ENCODE measurements at regions not wholly inside any gene's neighbourhood (a gene's known extent, or its start where the extent isn't known, plus 50 kb on each side); places are given as distances from the start of the nearest gene placed in this dataset.
A peak's percentile ranks its signal among the peaks of the same experiment; 100 is the strongest.

DNA sequence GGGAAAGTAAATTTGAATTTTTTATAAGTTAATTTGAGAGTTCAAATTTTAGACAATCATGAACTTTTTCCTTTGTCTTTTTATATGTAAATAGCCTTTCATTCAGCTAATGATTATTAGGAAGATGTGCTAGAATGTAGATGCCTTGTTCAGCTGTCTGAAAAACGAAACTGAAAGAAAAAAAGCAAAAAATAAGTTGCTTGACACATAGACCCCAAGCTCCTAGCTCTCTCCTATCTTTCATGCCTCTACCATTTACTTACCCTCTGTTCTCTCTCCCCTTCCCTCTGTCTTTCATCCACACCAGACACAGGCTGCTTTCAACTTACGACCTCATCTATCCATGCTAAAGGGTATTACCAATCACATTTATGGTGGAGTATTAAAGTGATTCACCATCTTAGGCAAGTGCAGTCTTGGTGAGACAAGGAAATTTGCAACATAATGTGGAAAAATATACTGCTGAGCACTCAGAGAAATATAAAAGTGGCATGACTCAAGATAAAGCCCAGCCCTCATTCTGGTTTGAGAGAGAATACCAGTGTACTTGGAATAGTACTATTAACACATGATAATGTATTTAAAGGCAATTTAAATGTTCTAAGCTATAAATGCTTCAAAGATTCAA, 425.6 kb downstream of the SUCLG1 start:
- TF ChIP-seq ZBTB7A (IDR thresholded peaks at IDR 0.05; ENCODE audit: low read depth) (no peak), TCF12 (IDR thresholded peaks at IDR 0.05; ENCODE audit: low read depth) (no peak), CEBPB (IDR thresholded peaks at IDR 0.05) (no peak), YY1 (IDR thresholded peaks at IDR 0.05; ENCODE audit: low read depth) (no peak), REST (IDR thresholded peaks at IDR 0.05; ENCODE audit: low read depth) (no peak), EGR1 (IDR thresholded peaks at IDR 0.05) (no peak), TAF1 (IDR thresholded peaks at IDR 0.05; ENCODE audit: low read depth) (no peak), CREB1 (IDR thresholded peaks at IDR 0.05; ENCODE audit: low read depth) (no peak), TEAD4 (IDR thresholded peaks at IDR 0.05) (no peak), FOXM1 (IDR thresholded peaks at IDR 0.05; ENCODE audit: borderline replicate concordance, low read depth) (no peak), EP300 (IDR thresholded peaks at IDR 0.05; ENCODE audit: borderline replicate concordance) (no peak), RAD21 (IDR thresholded peaks at IDR 0.05; ENCODE audit: low read depth) (no peak), NFIC (IDR thresholded peaks at IDR 0.05) (no peak), MAX (IDR thresholded peaks at IDR 0.05) (no peak)
- TF ChIP-seq, protein P1, sequence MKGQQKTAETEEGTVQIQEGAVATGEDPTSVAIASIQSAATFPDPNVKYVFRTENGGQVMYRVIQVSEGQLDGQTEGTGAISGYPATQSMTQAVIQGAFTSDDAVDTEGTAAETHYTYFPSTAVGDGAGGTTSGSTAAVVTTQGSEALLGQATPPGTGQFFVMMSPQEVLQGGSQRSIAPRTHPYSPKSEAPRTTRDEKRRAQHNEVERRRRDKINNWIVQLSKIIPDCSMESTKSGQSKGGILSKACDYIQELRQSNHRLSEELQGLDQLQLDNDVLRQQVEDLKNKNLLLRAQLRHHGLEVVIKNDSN (IDR thresholded peaks at IDR 0.05), result no peak

DNA sequence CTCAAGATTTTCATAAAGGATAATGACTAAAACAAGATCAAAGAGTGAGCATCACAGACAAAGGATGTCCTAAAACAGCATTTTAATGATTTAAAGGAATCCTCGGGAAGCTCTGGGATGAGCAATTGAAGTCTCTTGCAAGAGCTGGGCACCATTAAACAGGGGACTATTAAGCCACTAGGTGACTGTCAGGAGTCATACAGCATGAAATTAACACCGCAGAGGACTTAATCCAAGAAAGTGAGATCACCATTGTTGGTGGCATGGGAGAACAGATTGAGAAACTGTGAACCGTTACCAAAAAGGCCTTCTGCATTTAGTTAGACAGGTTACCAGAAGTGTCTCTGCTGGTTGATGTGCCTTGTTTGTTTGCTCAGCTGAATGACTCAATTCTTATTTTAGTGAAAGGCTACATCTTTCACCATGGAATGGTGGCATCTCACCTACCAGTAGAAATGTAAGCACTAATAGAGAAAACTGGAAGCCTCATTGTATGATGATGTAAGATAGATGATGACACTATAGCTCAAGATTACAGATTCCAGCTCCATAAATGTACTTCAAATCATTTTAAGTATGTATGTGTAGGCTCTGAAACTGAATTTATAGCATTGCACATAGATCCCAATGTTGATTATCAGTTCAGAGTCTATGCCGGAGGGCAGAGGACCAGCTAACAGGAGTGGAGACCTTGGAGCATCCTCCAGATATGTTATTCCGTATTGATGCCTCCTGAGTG, 427.6 kb downstream of the SUCLG1 start:
- TF ChIP-seq EGR1 (IDR thresholded peaks at IDR 0.05) (no peak), EP300 (IDR thresholded peaks at IDR 0.05; ENCODE audit: borderline replicate concordance) (no peak), YY1 (IDR thresholded peaks at IDR 0.05; ENCODE audit: low read depth) (no peak), REST (IDR thresholded peaks at IDR 0.05; ENCODE audit: low read depth) (no peak), TEAD4 (IDR thresholded peaks at IDR 0.05) (no peak), FOXM1 (IDR thresholded peaks at IDR 0.05; ENCODE audit: borderline replicate concordance, low read depth) (no peak)

DNA sequence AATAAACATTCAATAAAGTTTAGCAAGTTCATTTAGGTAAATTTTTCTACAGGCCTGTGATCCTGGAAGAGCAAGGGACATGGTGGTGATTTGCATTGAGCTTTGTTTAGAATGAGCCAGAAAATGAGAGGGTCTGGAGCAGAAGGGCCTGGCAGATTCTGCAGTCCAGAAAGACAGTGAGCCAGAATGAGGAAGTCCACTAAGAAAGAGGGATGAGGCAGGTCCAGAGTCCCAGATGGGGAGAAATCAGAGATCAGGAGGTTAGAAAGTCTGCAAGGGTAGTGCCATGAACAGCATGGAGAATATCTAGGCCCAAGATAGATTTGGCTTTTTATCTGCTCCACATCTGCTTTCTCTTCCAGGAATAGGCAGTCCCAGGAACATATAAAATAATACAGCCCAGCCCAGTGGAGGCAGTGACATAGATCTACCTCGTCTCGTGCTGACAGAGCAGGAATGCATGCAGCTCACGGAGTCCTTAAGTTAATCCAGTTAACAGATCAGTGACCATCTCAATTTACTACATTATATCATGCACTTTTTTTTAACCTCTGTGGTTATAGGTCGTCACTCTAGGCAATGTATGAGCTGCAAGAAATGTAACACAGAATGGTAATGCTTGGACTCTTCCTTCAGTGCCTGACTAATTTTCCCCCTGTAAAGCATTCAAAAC, 429.0 kb downstream of the SUCLG1 start:
- TF ChIP-seq NFIC (IDR thresholded peaks at IDR 0.05) (no peak), EGR1 (IDR thresholded peaks at IDR 0.05) (no peak), TCF12 (IDR thresholded peaks at IDR 0.05; ENCODE audit: low read depth) (no peak), CREB1 (IDR thresholded peaks at IDR 0.05; ENCODE audit: low read depth) (no peak)

GRCh38 chr2:84026818-84027217, 432.3 kb downstream of the SUCLG1 start:
- TF ChIP-seq ZBTB7A (IDR thresholded peaks at IDR 0.05; ENCODE audit: low read depth), result no peak
- no peak for TF ChIP-seq TEAD4 (IDR thresholded peaks at IDR 0.05)
- TF ChIP-seq RAD21 (IDR thresholded peaks at IDR 0.05; ENCODE audit: low read depth), result no peak
- TF ChIP-seq, protein P1 (IDR thresholded peaks at IDR 0.05), result no peak
- TF ChIP-seq FOXM1 (IDR thresholded peaks at IDR 0.05; ENCODE audit: borderline replicate concordance, low read depth), result no peak
- no peak for TF ChIP-seq NFIC (IDR thresholded peaks at IDR 0.05)
- no peak for TF ChIP-seq TCF12 (IDR thresholded peaks at IDR 0.05; ENCODE audit: low read depth)
- no peak for TF ChIP-seq EGR1 (IDR thresholded peaks at IDR 0.05)
- no peak for TF ChIP-seq CREB1 (IDR thresholded peaks at IDR 0.05; ENCODE audit: low read depth)
- TF ChIP-seq YY1 (IDR thresholded peaks at IDR 0.05; ENCODE audit: low read depth), result no peak
- TF ChIP-seq TAF1 (IDR thresholded peaks at IDR 0.05; ENCODE audit: low read depth), result no peak

DNA sequence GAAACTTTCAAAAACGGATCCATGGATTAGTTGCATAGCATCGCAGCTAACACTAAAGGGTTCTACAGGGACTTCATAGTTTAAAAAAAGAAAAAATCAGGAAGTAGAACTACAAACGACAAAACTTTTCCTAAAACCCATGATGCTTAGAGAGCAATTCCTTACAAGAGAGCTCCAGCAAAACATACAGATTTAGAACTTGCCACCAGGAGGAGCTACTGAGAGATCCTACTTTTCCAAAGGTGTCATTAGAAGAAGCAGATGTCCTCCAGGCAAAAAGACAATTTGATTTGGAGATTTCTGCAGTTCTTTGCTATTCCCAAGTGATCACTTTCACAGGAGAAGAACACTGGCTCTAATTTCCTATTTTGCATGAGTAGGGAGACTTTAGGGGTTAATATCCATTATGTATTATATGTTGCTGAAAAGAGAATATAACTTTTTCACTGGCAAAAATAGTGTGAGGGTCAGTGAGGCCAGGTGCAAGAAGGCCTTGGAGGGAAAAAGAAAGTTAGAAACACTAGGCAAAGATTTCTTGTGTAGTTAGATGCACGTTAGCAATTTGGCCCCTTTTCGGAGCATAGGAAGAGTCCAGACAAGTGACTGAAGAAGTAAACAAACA, 436.2 kb downstream of the SUCLG1 start:
- TF ChIP-seq FOXM1 (IDR thresholded peaks at IDR 0.05; ENCODE audit: borderline replicate concordance, low read depth) (no peak), EGR1 (IDR thresholded peaks at IDR 0.05) (no peak), RAD21 (IDR thresholded peaks at IDR 0.05; ENCODE audit: low read depth) (peak; percentile 62)
